ENCODE measurements at regions not wholly inside any gene's neighbourhood (a gene's known extent, or its start where the extent isn't known, plus 50 kb on each side); places are given as distances from the start of the nearest gene placed in this dataset.

DNA sequence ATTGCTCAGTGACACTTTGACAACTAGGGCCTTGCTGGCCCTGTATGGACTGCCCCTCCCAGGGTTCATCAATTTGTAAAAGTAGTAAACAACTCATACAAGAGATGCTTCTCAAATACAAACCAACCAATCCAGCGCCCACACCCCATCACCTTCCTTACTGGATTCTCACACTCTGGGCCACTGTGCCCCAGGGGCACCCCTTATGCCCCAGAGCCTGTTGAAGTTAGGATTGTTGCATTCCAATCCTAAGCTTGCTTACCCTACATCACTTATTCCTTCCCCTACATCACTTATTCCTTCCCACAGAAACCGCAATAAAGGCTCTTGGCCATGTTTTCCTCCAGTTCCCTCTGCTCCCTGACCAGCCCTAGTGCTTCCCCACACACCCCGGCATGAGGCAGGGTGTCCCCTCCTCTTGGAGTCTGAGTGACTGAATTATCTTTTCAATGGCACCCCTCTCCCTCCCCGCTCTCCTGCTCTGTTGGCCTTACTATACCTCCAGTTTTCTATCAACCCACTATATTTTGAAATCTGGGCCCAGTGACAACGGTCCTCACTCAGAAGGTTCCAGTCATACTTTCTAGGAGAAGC is 182.4 kb upstream of the S1PR3 start:
- TF ChIP-seq SIN3A (IDR thresholded peaks at IDR 0.05; ENCODE audit: borderline replicate concordance, insufficient read depth, low read depth, low read length) (no peak), POLR2AphosphoS5 (IDR thresholded peaks at IDR 0.05; ENCODE audit: low read depth, low read length) (no peak)
- TF ChIP-seq, protein P1, sequence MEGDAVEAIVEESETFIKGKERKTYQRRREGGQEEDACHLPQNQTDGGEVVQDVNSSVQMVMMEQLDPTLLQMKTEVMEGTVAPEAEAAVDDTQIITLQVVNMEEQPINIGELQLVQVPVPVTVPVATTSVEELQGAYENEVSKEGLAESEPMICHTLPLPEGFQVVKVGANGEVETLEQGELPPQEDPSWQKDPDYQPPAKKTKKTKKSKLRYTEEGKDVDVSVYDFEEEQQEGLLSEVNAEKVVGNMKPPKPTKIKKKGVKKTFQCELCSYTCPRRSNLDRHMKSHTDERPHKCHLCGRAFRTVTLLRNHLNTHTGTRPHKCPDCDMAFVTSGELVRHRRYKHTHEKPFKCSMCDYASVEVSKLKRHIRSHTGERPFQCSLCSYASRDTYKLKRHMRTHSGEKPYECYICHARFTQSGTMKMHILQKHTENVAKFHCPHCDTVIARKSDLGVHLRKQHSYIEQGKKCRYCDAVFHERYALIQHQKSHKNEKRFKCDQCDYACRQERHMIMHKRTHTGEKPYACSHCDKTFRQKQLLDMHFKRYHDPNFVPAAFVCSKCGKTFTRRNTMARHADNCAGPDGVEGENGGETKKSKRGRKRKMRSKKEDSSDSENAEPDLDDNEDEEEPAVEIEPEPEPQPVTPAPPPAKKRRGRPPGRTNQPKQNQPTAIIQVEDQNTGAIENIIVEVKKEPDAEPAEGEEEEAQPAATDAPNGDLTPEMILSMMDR (IDR thresholded peaks at IDR 0.05): no peak
- TF ChIP-seq, protein P2, sequence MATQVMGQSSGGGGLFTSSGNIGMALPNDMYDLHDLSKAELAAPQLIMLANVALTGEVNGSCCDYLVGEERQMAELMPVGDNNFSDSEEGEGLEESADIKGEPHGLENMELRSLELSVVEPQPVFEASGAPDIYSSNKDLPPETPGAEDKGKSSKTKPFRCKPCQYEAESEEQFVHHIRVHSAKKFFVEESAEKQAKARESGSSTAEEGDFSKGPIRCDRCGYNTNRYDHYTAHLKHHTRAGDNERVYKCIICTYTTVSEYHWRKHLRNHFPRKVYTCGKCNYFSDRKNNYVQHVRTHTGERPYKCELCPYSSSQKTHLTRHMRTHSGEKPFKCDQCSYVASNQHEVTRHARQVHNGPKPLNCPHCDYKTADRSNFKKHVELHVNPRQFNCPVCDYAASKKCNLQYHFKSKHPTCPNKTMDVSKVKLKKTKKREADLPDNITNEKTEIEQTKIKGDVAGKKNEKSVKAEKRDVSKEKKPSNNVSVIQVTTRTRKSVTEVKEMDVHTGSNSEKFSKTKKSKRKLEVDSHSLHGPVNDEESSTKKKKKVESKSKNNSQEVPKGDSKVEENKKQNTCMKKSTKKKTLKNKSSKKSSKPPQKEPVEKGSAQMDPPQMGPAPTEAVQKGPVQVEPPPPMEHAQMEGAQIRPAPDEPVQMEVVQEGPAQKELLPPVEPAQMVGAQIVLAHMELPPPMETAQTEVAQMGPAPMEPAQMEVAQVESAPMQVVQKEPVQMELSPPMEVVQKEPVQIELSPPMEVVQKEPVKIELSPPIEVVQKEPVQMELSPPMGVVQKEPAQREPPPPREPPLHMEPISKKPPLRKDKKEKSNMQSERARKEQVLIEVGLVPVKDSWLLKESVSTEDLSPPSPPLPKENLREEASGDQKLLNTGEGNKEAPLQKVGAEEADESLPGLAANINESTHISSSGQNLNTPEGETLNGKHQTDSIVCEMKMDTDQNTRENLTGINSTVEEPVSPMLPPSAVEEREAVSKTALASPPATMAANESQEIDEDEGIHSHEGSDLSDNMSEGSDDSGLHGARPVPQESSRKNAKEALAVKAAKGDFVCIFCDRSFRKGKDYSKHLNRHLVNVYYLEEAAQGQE (IDR thresholded peaks at IDR 0.05; ENCODE audit: insufficient read depth in 1 of 2, low read depth in 2 of 2, low read length in 1 of 2): no peak
